Loucy (cell line): ENCODE measurements at regions not wholly inside any gene's neighbourhood (a gene's known extent, or its start where the extent isn't known, plus 50 kb on each side); places are given as distances from the start of the nearest gene placed in this dataset.
A peak's percentile ranks its signal among the peaks of the same experiment; 100 is the strongest.

ENCODE experiments used
- H2AFZ ChIP-seq: fragments of 200-600 bp; sonication (generic); 2 replicates; pipeline ENCODE4 v1.6.0; 2016; ENCODE audit warnings: antibody characterized with exemption, mild to moderate bottlenecking, low read length, moderate library complexity
- H3F3A ChIP-seq: fragments of 200-600 bp; 2 replicates; pipeline ENCODE4 v1.6.0; 2016; ENCODE audit warnings: antibody characterized with exemption, low read depth, mild to moderate bottlenecking
- H3K27me3 ChIP-seq: fragments of 200-600 bp; sonication (generic); 2 replicates; pipeline ENCODE4 v1.6.1; 2014; ENCODE audit warnings: low read length, mild to moderate bottlenecking; ENCODE audit not compliant: insufficient read depth, poor library complexity, severe bottlenecking
- H3K36me3 ChIP-seq: fragments of 200-600 bp; sonication (generic); 2 replicates; pipeline ENCODE4 v1.6.1; 2016; ENCODE audit warnings: low read length; ENCODE audit not compliant: insufficient read depth
- H3K4me1 ChIP-seq: fragments of 200-600 bp; sonication (generic); 2 replicates; pipeline ENCODE4 v1.5.1; 2014; ENCODE audit warnings: low read length, mild to moderate bottlenecking; ENCODE audit not compliant: insufficient read depth, poor library complexity, severe bottlenecking
- H3K4me2 ChIP-seq: fragments of 200-600 bp; sonication (generic); 2 replicates; pipeline ENCODE4 v1.6.0; 2014; ENCODE audit warnings: antibody characterized with exemption, low read length, low read depth, mild to moderate bottlenecking; ENCODE audit not compliant: poor library complexity, severe bottlenecking
- H3K4me3 ChIP-seq: fragments of 200-600 bp; sonication (generic); 2 replicates; pipeline ENCODE4 v1.5.1; 2014; ENCODE audit warnings: low read length, mild to moderate bottlenecking, mixed read lengths; ENCODE audit not compliant: poor library complexity, severe bottlenecking
- H3K79me2 ChIP-seq: fragments of 200-600 bp; sonication (generic); 2 replicates; pipeline ENCODE4 v1.6.1; 2014; ENCODE audit warnings: low read length; ENCODE audit not compliant: insufficient read depth
- H3K9ac ChIP-seq: fragments of 200-600 bp; sonication (generic); 2 replicates; pipeline ENCODE4 v1.6.0; 2014; ENCODE audit warnings: mild to moderate bottlenecking, low read depth, low read length, moderate library complexity; ENCODE audit not compliant: poor library complexity, severe bottlenecking
- H3K9me2 ChIP-seq: fragments of 200-600 bp; sonication (generic); replicated peaks from 2 replicates; pipeline ENCODE4 v1.6.1; 2016; ENCODE audit warnings: low read depth, low read length, mixed read lengths
- H3K9me3 ChIP-seq: fragments of 200-600 bp; sonication (generic); 2 replicates; pipeline ENCODE4 v1.6.1; 2014; ENCODE audit warnings: mild to moderate bottlenecking, antibody characterized with exemption, low read length, low read depth; ENCODE audit not compliant: insufficient read depth
- H4K20me1 ChIP-seq: fragments of 200-600 bp; sonication (generic); 2 replicates; pipeline ENCODE4 v1.6.0; 2014; ENCODE audit warnings: antibody characterized with exemption, low read length, mild to moderate bottlenecking; ENCODE audit not compliant: insufficient read depth, poor library complexity, severe bottlenecking
- EZH2phosphoT487 ChIP-seq: fragments of 200-600 bp; IDR thresholded peaks from 2 replicates; pipeline ENCODE4 v1.6.1; 2018; ENCODE audit warnings: antibody characterized with exemption, mild to moderate bottlenecking, moderate library complexity, borderline replicate concordance
- TF ChIP-seq, protein P1 (sequence below): fragments of 200-600 bp; sonication (generic); conservative IDR thresholded peaks from 2 replicates; pipeline ENCODE4 v1.5.1; 2014; ENCODE audit warnings: mild to moderate bottlenecking, antibody characterized with exemption, low read length

DNA sequence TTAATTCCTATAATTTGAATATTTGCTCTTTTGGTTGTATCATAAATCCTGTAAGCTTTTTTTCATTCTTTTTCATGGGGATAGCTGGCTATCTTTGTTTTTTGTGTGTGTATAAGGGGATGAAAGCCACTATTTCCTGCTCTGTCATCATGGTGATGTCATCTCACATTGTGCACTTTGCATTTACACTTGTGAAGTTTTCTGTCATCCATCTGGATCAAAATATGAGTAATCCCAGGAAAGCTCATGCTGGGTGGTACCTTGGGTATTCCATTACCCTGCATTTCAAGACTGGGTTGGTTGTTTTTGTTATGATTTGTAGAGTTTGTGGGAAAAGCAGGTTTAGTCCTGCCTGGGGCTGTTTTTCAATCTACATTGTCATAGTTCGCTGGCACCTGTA lies 77.8 kb upstream of the XIST start:
- H3K27me3 ChIP-seq, result no peaks in the 10 kb centered on the region
- H3F3A ChIP-seq, result no peaks in the 10 kb centered on the region
- no peaks in the 10 kb centered on the region for H3K4me1 ChIP-seq
- no peaks in the 10 kb centered on the region for H3K9me2 ChIP-seq
- H3K4me2 ChIP-seq, result no peak overlapping the region
- H3K9ac ChIP-seq, result no peak overlapping the region
- no peaks in the 10 kb centered on the region for H3K9me3 ChIP-seq
- no peaks in the 10 kb centered on the region for H3K36me3 ChIP-seq
- no peak overlapping the region for H3K4me3 ChIP-seq
- H2AFZ ChIP-seq, result no peak overlapping the region
- H4K20me1 ChIP-seq, result no peaks in the 10 kb centered on the region
- TF ChIP-seq, protein P1, sequence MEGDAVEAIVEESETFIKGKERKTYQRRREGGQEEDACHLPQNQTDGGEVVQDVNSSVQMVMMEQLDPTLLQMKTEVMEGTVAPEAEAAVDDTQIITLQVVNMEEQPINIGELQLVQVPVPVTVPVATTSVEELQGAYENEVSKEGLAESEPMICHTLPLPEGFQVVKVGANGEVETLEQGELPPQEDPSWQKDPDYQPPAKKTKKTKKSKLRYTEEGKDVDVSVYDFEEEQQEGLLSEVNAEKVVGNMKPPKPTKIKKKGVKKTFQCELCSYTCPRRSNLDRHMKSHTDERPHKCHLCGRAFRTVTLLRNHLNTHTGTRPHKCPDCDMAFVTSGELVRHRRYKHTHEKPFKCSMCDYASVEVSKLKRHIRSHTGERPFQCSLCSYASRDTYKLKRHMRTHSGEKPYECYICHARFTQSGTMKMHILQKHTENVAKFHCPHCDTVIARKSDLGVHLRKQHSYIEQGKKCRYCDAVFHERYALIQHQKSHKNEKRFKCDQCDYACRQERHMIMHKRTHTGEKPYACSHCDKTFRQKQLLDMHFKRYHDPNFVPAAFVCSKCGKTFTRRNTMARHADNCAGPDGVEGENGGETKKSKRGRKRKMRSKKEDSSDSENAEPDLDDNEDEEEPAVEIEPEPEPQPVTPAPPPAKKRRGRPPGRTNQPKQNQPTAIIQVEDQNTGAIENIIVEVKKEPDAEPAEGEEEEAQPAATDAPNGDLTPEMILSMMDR, result no peak
- TF ChIP-seq EZH2phosphoT487, result no peak
- H3K79me2 ChIP-seq, result no peaks in the 10 kb centered on the region

DNA sequence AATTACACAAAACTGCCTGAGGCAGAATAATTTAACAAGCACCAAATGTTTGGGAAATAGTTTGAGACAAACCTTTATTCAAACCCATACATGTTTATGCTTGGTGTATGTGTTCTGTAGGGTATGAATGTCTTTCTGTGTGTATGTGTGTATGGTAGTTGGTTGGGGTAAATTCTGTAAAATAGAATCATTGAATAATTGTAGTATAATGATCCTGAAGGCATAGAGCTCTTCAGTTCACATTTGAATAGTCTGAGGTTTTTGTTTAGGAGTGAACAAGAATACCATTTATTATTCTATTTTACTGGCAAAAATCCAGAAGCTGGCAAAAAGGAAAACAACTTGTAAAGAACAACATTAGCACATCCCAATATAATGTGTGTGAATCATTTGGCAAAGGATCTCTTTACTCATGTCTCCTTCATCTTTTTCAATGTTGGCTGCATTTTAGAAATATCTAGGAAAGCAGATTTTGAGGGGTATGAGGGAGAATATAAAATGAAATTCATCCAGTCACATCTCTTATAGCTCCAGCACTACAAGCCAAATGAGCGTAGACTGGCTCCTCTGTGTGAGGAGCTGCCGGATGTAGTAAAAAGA lies 70.4 kb upstream of the XIST start:
- no peaks in the 10 kb centered on the region for H3K9me2 ChIP-seq
- H4K20me1 ChIP-seq, result no peaks in the 10 kb centered on the region
- H3K9ac ChIP-seq, result no peak overlapping the region
- H3K4me3 ChIP-seq, result no peak overlapping the region
- no peaks in the 10 kb centered on the region for H3K9me3 ChIP-seq
- peak overlapping the region; percentile 48 for H3K4me2 ChIP-seq
- H2AFZ ChIP-seq, result no peak overlapping the region
- H3K4me1 ChIP-seq, result peaks cover 1% of the 10 kb centered on the region
- H3K36me3 ChIP-seq, result no peaks in the 10 kb centered on the region
- no peaks in the 10 kb centered on the region for H3K27me3 ChIP-seq
- H3K79me2 ChIP-seq, result no peaks in the 10 kb centered on the region
- TF ChIP-seq EZH2phosphoT487, result no peak
- TF ChIP-seq, protein P1, result no peak
- H3F3A ChIP-seq, result no peaks in the 10 kb centered on the region

DNA sequence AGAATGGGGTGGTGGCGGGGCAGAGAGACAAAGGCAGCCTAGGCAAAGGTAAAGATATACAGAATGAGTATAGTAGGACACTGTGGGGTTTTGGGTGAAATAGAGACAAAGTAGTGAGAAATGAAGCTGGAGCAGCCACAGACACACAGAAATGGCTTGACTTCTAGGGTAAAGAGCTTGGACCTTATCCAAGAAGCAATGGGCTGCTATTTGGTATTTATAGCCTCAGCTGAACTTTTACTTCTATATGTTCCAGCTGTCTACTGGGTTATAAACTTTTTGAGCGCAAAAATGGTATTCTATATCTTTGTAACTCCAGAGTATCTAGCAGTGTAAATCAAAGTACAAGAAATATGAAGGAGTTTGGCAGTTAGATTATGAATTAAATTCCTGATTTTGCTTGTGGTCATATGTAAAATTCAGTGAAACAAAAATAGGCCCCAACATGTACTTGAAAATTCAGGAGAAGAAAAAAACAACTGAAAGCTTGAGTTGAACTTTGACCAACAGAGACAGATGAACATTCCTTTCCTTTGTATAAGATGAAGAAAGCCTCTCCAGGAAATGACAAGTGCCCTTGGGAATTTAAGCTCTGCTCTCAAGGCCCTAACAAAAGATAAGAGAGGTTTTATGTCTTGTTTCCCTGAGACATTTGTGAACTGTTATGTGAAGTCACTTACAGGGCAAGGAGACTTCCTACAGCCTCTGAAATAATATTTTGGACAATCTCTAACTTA lies 64.6 kb upstream of the XIST start:
- no peak overlapping the region for H3K9ac ChIP-seq
- H4K20me1 ChIP-seq, result no peaks in the 10 kb centered on the region
- TF ChIP-seq, protein P1, result no peak
- TF ChIP-seq EZH2phosphoT487, result no peak
- peak overlapping the region; percentile 2; the same call in 1 of the 2 replicates for H2AFZ ChIP-seq
- H3K27me3 ChIP-seq, result no peaks in the 10 kb centered on the region
- no peaks in the 10 kb centered on the region for H3K79me2 ChIP-seq
- no peaks in the 10 kb centered on the region for H3F3A ChIP-seq
- no peaks in the 10 kb centered on the region for H3K36me3 ChIP-seq
- peak overlapping the region; percentile 47 for H3K4me2 ChIP-seq
- H3K4me3 ChIP-seq, result peak overlapping the region; percentile 31
- peaks cover 14% of the 10 kb centered on the region for H3K4me1 ChIP-seq
- no peaks in the 10 kb centered on the region for H3K9me3 ChIP-seq
- H3K9me2 ChIP-seq, result no peaks in the 10 kb centered on the region
